NCI-H1092 (cell line): ENCODE measurements at regions not wholly inside any gene's neighbourhood (a gene's known extent, or its start where the extent isn't known, plus 50 kb on each side); places are given as distances from the start of the nearest gene placed in this dataset.
"Not testable (repeated sequence)": the region's sequence is repeated elsewhere in the genome, so short reads cannot be mapped to it uniquely, and the experiment has no call there.

Experiments used
- DNase-seq: peaks from one replicate; lab custom pipeline; 2025; lab: John Stamatoyannopoulos, UW

DNA sequence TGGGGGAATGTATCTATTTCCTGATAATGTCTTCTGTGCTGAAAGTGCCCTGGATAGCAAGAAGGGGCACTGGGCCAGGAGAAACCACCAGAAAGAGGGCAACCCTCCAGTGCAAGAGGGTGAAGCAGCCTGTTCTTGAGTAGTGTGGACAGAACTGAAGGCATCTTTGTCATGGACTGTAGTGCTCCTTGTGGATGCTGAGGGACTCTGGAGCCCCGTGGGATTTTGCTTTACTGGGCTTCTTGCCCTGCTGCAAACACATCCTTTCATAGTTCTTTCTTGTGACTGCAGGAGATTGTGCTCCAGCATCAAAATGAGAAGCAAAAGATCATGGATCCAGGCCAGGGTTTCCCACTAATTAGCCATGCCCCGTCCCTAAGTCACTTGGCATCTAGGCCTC lies 300.6 kb downstream of the ZNF326 start:
- DNase-seq, result no peak

DNA sequence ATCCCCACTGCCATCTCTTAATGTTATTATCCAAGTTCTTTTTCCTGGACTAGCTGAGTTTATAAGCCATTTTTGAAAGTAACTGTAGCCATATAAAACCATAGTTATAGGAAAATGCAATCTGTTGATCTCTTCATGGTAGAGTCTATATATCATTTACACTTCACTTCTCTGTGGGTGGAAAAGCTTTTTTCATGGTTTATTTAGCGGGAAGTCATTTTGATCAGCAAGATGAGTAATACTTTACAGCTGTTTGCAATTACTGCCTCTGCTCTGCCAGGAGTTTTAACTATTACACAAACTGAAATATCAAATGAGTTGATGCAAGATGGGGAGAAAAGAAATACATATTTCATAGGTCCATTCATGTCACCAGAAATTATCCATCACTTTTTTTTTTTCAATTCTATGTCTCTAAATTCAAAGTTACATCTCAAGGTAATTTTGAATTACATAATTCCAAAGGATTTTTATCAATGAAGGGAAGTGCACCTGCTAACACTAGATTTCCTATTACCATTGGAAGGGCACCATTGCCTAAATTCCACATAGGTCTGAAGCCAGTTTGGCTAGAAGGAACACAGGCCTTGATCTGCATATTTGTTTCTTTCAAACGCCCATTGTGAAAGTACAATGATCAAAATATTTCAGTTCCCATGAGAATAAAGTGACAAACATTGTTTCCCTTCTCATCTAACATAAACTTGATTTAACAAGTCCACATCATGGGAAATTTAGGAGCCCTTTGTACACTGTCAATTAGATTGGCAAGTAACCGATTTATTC lies 296.7 kb downstream of the ZNF326 start:
- no peak for DNase-seq

DNA sequence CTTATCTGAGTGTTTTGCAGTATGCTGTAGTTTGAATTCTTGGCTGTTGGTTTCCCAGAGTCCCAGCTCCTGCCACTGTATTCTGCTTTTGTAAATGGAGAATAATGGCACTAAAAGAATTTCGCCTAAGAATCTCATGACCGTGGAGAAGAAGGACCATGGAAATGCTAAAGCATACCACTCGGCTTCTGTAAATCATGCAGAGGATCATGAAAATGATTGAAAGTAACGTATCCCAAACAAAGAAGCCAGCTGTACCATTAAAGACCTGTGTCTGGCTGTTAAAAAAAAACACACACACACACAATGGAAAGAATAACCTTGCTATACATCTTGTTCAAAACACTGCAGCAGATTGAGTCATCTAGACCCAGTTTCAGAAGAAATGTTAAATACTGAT lies 287.9 kb downstream of the ZNF326 start:
- DNase-seq, result no peak

DNA sequence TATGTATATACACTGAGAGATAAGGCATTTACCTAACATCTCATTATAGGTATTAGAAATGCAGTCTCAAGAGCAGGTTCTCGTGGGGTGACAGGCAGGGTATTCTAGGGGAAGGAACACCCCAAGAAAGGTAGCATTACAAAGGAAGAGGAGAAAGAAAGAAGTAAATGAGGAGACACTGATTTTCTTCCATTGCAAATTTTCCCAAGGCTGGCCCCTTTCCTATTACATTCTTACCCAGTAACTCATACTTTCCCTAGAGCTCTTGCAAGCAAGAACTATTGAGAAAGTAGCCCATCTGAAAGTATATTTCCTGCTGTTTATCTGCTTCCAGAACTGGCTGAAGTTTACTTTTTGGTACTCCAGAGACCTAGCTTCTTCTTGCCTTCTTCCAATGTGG lies 287.0 kb downstream of the ZNF326 start:
- not testable (repeated sequence) for DNase-seq

DNA sequence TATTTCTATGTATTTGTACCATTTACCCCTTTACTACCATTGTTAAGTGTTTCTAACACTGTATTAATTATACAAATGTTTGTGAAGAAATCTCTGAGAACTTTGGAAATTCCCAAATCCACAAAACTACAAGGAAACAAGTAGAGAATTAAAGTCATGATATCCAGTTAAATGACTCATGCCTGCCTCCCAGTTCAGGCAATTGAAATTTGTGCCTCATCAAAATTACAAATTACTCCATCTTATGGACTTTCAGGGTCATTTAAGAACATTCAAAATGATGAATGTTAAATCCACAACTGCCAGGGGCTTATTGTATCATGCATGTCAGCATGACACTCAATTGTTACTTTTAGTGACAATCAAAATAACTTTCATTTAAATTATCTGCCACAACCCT lies 282.4 kb downstream of the ZNF326 start:
- no peak for DNase-seq

DNA sequence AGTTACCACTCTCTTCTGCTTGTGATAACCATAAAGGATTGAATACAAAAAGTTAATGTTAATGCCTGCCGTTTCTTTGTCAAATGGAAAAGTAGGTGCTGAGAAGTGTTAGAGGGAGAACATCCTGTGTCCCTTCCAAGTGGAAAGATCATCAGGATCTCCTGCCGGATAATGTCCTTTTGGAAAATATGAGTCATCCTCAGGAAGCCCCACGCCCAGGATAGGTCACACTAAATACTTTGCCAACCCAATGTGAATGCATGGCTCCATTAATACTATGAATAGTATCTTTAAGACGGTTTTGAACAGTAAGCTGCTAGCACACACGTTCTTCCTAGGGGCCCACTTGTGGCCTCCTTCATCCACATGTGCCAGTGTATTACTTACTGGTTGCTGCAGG lies 279.5 kb downstream of the ZNF326 start:
- no peak for DNase-seq

DNA sequence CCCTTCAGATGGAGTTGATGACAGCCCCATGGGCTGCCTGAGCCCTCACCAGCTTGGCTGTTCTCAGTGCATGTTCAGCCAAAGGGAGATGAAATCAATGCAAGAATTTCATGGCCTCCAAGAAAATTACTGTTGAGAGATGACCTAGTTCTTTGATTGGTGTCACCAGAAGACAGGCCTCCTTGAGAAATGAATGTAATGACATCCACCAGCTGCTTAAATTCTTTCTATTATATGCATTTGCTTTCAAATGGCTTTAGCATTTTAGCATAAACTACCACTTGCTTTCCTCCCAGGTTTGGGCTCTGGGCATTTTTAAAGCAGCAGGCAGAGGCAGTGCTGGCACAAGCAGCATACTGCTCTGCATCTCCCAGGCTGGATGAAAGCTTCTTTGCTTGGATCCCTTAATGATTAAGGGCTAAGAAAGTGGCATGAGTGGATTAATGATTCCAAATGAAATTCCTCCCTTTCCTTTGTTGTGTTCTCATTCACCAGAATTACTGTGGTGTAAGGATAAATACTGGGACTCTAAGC lies 278.4 kb downstream of the ZNF326 start:
- no peak for DNase-seq

DNA sequence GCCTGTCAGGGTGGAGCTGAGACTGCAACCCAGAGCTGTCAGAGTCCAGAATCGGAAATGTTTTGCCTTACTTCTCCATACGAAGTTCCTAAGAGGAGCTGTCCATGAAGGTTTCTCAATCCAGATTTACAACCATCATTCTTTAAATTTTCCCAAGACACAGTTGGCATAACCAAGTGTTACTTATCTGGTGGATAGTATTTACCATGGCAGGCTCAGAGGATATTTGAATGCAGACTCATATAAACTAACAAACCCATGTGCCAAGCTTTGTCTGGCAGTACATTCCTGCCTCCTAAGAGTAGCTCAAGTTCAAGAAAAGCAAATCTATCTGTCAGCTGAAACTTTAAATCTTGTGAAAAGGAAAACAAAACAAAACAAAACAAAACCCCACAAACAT lies 267.9 kb downstream of the ZNF326 start:
- DNase-seq, result no peak

DNA sequence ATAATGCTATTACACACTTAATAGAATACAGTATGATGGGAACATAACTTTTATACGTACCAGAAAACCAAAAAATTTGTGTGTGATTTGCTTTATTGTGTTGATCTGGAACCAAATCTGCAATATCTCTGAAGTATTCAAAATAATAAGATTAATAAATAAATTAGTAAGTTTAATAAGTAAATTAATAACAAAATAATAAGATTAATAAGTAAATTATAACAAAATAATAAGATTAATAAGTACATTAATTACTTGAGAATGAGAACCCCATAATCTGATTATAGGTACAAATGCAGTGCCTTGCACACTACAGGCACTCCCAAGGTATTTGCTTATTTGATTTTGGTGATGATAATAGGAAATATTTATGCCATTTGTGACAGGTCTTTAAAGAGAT lies 267.4 kb downstream of the ZNF326 start:
- no peak for DNase-seq

DNA sequence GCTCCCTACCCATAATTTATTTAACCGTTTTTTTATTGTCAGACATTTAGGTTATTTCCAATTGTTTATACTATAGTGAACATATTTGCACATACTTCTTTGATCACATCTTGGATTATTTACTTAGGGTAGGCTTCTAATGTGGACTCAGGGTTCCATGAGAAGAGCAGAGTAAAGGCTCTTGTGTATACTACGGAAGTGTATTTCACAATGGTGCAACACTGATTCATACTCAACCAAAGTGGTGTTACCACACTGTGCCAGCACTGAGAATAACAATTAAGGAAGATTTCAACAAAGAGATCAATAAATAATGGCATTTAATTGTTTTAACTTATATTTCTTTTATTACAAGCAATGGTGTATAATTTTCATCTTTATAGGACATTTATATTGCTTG lies 251.2 kb downstream of the ZNF326 start:
- DNase-seq, result no peak

DNA sequence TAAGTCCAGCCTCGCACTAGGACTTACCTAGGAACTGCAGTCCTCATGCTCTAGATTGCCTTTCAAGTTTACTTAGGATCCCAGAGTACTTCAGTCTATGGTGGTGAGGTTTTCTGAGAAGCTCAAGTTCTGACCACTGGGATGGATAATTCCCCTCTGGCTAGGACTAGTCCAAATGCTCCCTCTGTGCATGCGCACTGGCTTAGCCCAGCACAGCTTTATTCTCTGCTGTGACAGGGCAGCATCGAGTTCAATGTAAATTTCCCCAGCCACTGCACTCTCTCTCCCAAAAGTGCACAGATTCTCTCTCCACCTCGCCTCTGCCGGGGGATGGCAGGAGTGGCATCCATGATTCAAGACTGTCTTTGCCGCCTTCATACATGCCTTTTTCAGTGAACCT lies 241.6 kb downstream of the ZNF326 start:
- no peak for DNase-seq

DNA sequence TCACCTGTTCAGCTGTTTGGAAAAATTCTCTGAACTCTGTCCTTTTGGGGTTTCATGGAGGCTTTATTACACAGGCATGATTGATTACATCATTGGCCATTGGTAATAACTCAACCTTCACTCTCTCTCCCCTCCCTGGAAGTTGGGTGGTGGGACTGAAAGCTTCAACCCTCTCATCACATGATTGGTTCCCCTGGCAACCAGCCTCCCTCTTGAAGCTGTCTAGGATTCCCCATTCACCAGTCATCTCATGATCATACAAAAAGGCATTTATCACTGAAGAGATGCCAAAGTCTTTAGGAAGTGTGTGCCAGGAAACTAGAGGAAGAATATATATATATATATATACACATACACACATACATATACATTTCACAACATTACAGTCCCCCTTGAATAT lies 228.5 kb downstream of the ZNF326 start:
- no peak for DNase-seq

DNA sequence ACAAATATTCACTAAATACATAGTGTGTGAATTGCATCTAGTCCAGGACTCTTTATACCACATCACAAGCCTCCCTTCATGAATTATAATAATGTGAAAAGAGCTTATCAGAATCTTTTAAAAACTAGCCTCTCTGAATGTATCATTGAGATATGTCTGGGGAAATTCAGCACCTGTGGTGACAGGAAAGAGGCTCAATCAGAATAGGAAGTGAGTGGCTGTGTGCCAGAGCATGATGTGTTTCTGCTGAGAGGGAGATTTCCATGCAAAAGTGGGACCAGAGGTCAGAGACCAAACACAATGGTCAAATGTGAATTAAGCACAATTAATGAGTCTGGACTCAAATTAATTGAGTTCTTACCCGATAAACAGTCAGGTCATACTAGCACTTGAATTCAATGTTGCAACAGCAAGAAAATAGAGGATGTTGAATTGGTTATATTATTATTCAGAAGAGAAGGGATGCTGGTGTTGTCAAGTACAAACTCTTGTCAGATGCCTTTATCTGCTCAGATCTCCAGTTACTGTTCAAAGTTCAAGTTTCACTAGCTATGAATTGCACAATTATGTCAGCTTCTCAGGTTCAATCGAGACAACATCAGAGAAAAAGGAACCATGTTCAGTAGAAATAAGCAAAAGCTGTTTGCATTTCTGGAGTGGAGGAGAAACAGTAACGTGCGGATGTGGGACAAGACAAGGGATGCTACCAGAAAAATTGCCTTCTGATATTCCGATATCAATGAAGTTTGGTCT lies 226.2 kb downstream of the ZNF326 start:
- DNase-seq, result peak; percentile 12

DNA sequence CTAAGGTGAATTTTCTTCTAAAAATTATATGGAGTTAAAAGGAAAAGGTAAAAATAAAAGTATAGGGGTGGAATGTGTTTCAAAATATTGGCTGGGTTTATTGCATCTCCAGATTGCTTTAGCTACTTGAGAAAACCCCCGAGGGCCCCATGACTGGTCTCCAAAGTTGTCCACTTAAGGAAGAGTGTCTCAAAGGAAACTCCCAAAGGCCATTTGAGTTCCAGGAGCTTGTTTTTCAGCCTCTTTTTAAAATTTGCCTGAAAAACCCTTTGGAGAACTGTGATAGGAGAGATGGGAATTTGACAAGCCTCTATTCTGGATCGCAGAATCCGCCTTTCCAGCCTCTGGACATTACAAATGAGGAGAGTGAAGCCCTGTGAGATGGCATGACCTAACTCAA lies 225.6 kb downstream of the ZNF326 start:
- no peak for DNase-seq

DNA sequence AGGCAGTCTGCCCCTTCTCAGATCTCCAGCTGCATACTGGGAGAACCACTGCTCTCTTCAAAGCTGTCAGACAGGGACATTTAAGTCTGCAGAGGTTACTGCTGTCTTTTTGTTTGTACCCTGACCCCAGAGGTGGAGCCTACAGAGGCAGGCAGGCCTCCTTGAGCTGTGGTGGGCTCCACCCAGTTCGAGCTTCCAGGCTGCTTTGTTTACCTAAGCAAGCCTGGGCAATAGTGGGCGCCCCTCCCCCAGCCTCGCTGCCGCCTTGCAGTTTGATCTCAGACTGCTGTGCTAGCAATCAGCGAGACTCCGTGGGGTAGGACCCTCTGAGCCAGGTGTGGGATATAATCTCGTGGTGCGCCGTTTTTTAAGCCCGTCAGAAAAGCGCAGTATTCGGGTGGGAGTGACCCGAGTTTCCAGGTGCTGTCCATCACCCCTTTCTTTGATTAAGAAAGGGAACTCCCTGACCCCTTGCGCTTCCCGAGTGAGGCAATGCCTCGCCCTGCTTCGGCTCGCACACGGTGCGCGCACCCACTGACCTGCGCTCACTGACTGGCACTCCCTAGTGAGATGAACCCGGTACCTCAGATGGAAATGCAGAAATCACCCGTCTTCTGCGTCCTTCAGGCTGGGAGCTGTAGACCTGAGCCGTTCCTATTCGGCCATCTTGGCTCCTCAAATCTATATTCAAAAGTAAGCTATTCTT lies 224.4 kb downstream of the ZNF326 start:
- DNase-seq, result not testable (repeated sequence)

DNA sequence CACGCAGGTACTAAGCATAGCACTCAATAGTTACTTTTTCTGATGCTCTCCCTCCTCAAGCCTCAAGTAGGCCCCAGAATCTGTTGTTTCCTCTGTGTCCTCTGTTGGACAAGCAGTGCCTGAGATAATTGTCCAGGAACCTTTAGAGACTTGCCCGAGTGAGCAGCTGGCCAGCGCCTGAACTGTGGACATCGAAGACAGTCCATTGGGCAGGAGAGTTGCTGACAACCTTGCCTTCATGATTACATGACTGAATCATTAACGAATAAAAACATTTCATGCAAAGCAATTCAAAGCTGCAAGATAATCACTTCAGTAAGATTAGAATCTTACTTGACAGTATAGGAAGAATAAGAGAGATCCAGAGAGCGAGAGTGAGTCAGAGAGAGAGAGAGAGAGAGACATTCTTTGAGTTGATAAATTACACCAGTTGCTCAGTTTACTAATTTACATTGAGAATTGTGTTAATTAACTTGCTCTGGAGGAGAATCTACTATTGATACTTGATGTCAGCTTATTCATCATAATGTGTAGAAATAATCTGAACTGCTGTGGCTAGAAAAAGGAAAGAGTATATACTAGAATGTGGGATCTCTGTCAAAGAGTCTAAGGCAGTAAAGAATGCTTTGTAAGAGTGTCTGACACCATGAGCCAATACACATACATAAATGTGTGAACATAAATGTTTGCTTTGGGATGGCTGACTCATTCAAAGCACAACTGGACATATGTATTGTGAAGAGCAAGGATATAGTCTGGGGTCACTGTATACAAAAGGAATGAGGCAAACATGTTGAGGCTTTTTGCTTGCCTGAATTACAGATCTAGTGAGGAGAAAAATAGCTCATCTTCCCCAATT lies 216.0 kb downstream of the ZNF326 start:
- no peak for DNase-seq

DNA sequence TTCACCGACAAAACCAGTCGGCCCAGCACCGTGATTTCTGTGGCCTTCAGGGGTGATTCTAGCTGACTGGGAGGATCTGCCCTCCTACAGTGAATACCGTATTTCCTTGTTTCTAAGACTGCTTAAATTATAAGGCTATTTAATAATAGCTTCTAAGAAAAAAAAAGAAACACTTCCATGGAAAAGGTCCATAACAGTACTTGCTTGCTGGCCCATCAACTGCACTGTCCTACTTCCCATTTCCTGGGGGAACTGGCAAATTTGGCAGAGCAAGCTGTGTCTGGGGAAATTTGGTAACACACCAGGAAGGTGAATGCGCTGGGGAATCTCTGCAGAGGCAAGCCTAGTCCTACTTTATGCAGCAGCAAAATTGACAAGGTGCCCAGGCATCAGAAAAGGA lies 214.0 kb downstream of the ZNF326 start:
- no peak for DNase-seq

DNA sequence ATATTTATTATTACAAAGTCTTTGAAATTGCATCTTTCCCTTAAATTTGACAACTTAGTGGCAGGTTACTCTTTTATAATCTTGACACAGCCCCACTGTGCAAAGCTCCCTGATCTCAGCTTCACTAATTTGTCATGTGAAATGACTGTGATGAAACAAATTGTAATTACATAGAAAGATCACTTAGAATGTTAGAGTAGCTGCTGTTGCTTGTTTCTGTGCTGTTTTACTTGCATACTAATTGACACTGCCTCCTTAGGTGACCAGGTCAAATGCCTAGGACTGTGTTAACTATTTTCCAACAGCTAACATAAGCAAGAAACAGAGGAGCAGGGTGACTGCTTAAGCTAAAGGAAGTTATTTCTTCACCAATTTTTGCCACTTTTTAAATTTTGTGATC lies 211.3 kb downstream of the ZNF326 start:
- DNase-seq, result no peak

DNA sequence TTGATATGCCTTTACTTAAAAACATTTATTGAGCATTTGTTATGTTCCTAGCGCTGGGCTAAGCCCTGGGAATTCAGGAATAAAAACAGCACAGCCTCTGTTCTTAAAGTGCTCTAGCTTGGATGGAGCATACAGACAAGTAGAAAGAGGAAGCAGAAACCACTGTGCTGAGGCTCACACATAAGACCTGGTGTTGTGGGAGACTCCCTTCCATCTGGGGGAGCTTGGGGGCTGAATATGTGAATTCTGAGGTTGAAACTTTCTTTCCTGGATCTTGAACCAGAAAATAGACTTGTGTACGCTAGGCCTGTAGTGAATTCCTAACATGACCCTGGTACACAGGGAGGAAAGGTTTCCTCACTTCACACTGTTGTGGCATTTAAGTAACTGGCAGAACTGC lies 209.9 kb downstream of the ZNF326 start:
- no peak for DNase-seq

DNA sequence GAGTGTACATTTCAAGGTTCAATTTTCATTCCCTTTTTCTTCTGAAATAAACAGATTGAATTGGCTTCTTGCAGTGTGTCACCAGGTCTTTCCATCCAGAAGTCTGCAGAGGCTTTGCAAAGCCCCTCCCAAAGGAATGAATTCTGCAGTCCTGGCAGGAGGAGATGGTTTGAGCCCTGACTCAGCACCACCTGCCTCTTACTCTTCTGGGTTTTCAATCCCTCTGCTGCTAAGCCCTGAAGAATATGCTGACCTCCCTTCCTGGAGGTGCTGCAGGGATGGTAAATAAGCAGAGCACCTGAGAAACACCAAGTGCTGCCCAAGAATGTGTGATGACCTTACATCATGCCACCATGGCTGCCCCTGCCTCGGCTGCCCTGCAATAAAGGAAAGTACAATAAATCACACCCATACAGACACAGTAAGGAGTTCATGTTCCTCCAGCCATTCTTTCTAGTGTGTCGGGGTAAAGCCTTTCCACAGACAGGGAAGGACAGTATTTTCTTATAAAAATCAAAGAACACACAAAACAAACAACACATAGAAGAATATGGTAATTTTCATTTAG lies 209.2 kb downstream of the ZNF326 start:
- DNase-seq, result no peak
